ENCODE measurements at regions not wholly inside any gene's neighbourhood (a gene's known extent, or its start where the extent isn't known, plus 50 kb on each side); places are given as distances from the start of the nearest gene placed in this dataset.

GRCh38 chr20:7078804-7079203, 311.3 kb downstream of the BMP2 start:
- TF ChIP-seq CTCF (IDR thresholded peaks at IDR 0.05) (no peak), EZH2 (IDR thresholded peaks at IDR 0.05; ENCODE audit: borderline replicate concordance, insufficient read depth, low read depth, low read length, poor library complexity, severe bottlenecking) (no peak)

All from B cell (primary cell).